ENCODE measurements at regions not wholly inside any gene's neighbourhood (a gene's known extent, or its start where the extent isn't known, plus 50 kb on each side); places are given as distances from the start of the nearest gene placed in this dataset.

- no peak for TF ChIP-seq CTCF (IDR thresholded peaks at IDR 0.05)
- TF ChIP-seq SMC3 (IDR thresholded peaks at IDR 0.05): no peak
- TF ChIP-seq POLR2AphosphoS2 (conservative IDR thresholded peaks at IDR 0.05; ENCODE audit: low read length): no peak
- TF ChIP-seq MAX (IDR thresholded peaks at IDR 0.05): no peak
Observed at GRCh38 chr13:67696775-67697174, 466.6 kb upstream of the PCDH9 start.
